ENCODE measurements at regions not wholly inside any gene's neighbourhood (a gene's known extent, or its start where the extent isn't known, plus 50 kb on each side); places are given as distances from the start of the nearest gene placed in this dataset.

DNA sequence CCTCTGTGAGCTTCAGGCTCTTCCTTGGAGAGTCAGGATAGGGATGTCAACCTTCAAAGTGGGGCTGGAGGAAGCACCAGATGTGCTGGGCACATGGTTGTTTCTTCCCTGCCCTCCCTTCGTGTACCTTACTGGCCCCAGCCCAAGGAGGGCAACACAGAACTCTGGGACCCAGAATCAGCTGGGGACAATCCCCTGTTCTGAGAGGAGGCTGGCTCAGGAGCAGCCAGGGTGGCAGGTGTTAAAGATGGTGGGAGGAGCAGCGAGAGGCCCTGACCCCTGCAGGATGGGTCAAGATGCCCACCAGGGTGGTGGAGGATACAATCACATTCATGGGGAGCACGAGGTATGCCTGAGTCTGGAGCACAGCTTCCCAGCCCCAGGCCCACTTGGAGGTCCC lies 300.4 kb downstream of the ABCC12 start:
- TF ChIP-seq POLR2A (IDR thresholded peaks at IDR 0.05; ENCODE audit: low read length) (no peak), GATA1 (IDR thresholded peaks at IDR 0.05; ENCODE audit: low read depth, low read length) (no peak)

Data from erythroblast (primary cell).